ENCODE measurements at regions not wholly inside any gene's neighbourhood (a gene's known extent, or its start where the extent isn't known, plus 50 kb on each side); places are given as distances from the start of the nearest gene placed in this dataset.

GRCh38 chr6:44650947-44651346, 263.4 kb downstream of the CDC5L start:
- no peaks in the 10 kb centered on the region for H3K9me1 ChIP-seq (ENCODE audit: control insufficient read depth, extremely low read depth, insufficient read depth, low read length)
- DNase-seq (ENCODE audit: low read depth, low spot score) (no peak), FAIRE-seq (no peak)
- no peak overlapping the region for H2AFZ ChIP-seq (ENCODE audit: control insufficient read depth, low read length)
- H3K36me3 ChIP-seq (ENCODE audit: control insufficient read depth in 2 of 2, extremely low read depth in 1 of 2, insufficient read depth in 2 of 2, low read length in 2 of 2), result no peaks in the 10 kb centered on the region
- H3K4me2 ChIP-seq (ENCODE audit: control insufficient read depth, extremely low read depth, insufficient read depth, low read depth, low read length), result no peak overlapping the region
- no peak overlapping the region for H3K4me3 ChIP-seq (ENCODE audit: control insufficient read depth in 2 of 3, extremely low read depth in 1 of 3, insufficient read depth in 2 of 3, low read depth in 1 of 3, low read length in 3 of 3)
- peaks cover 11% of the 10 kb centered on the region for H3K4me1 ChIP-seq (ENCODE audit: control insufficient read depth, extremely low read depth, insufficient read depth, low read length)
- no peak overlapping the region for H3K27ac ChIP-seq (ENCODE audit: control insufficient read depth, insufficient read depth, low read length)
- dilution Hi-C loops (cut with MboI; ENCODE audit: extremely low pct_ligation_motif_present, low sequenced_read_pairs), result no loop called here
- no peak for TF ChIP-seq EZH2 (IDR thresholded peaks at IDR 0.05; ENCODE audit: low read length)
- TF ChIP-seq, protein P1, sequence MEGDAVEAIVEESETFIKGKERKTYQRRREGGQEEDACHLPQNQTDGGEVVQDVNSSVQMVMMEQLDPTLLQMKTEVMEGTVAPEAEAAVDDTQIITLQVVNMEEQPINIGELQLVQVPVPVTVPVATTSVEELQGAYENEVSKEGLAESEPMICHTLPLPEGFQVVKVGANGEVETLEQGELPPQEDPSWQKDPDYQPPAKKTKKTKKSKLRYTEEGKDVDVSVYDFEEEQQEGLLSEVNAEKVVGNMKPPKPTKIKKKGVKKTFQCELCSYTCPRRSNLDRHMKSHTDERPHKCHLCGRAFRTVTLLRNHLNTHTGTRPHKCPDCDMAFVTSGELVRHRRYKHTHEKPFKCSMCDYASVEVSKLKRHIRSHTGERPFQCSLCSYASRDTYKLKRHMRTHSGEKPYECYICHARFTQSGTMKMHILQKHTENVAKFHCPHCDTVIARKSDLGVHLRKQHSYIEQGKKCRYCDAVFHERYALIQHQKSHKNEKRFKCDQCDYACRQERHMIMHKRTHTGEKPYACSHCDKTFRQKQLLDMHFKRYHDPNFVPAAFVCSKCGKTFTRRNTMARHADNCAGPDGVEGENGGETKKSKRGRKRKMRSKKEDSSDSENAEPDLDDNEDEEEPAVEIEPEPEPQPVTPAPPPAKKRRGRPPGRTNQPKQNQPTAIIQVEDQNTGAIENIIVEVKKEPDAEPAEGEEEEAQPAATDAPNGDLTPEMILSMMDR (optimal IDR thresholded peaks at IDR 0.05 in 1 of 3, IDR thresholded peaks at IDR 0.05 in 1 of 3, conservative IDR thresholded peaks at IDR 0.05 in 1 of 3; ENCODE audit: extremely low read depth in 1 of 3, insufficient read depth in 2 of 3, low read length in 3 of 3), result no peak
- H4K20me1 ChIP-seq (ENCODE audit: control insufficient read depth, extremely low read depth, insufficient read depth, low read length), result no peaks in the 10 kb centered on the region
- H3K27me3 ChIP-seq (ENCODE audit: control insufficient read depth, extremely low read depth, insufficient read depth, low read length), result no peaks in the 10 kb centered on the region
- no peaks in the 10 kb centered on the region for H3K79me2 ChIP-seq (ENCODE audit: control insufficient read depth, insufficient read depth, low read length)
- no peaks in the 10 kb centered on the region for H3K9me3 ChIP-seq (ENCODE audit: control insufficient read depth, low read depth, low read length)
- no peak overlapping the region for H3K9ac ChIP-seq (ENCODE audit: control insufficient read depth, extremely low read depth, insufficient read depth, low read length)

DNA sequence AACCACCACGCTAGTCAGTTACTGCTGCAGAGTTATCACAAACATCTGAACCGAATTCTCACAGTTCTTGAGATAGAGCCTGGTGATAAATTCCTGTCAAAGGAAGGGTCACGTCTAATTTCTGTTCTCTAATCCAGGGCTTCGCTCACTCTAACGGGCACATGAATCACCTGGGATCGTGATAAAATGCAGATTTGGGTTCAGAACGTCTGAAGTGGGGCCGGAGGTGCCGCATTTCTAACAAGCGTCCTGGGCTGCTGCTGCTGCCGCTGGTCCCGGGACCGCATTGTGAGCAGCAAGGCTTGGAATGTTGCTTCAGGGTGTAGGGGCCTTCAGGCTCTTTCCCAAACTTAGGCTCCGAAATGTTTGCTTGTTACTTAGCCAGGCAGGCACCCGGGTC, 264.1 kb downstream of the CDC5L start:
- TF ChIP-seq EZH2 (IDR thresholded peaks at IDR 0.05; ENCODE audit: low read length), result no peak
- TF ChIP-seq, protein P1 (optimal IDR thresholded peaks at IDR 0.05 in 1 of 3, IDR thresholded peaks at IDR 0.05 in 1 of 3, conservative IDR thresholded peaks at IDR 0.05 in 1 of 3; ENCODE audit: extremely low read depth in 1 of 3, insufficient read depth in 2 of 3, low read length in 3 of 3), result no peak
- Histone ChIP-seq H4K20me1 (ENCODE audit: control insufficient read depth, extremely low read depth, insufficient read depth, low read length) (no peaks in the 10 kb centered on the region), H3K9ac (ENCODE audit: control insufficient read depth, extremely low read depth, insufficient read depth, low read length) (no peak overlapping the region), H3K9me1 (ENCODE audit: control insufficient read depth, extremely low read depth, insufficient read depth, low read length) (no peaks in the 10 kb centered on the region), H3K79me2 (ENCODE audit: control insufficient read depth, insufficient read depth, low read length) (no peaks in the 10 kb centered on the region), H3K27me3 (ENCODE audit: control insufficient read depth, extremely low read depth, insufficient read depth, low read length) (no peaks in the 10 kb centered on the region), H3K27ac (ENCODE audit: control insufficient read depth, insufficient read depth, low read length) (no peak overlapping the region), H2AFZ (ENCODE audit: control insufficient read depth, low read length) (no peak overlapping the region), H3K4me3 (ENCODE audit: control insufficient read depth in 2 of 3, extremely low read depth in 1 of 3, insufficient read depth in 2 of 3, low read depth in 1 of 3, low read length in 3 of 3) (no peak overlapping the region), H3K4me1 (ENCODE audit: control insufficient read depth, extremely low read depth, insufficient read depth, low read length) (peaks cover 11% of the 10 kb centered on the region), H3K36me3 (ENCODE audit: control insufficient read depth in 2 of 2, extremely low read depth in 1 of 2, insufficient read depth in 2 of 2, low read length in 2 of 2) (no peaks in the 10 kb centered on the region), H3K9me3 (ENCODE audit: control insufficient read depth, low read depth, low read length) (no peaks in the 10 kb centered on the region), H3K4me2 (ENCODE audit: control insufficient read depth, extremely low read depth, insufficient read depth, low read depth, low read length) (no peak overlapping the region)
- dilution Hi-C loops (cut with MboI; ENCODE audit: extremely low pct_ligation_motif_present, low sequenced_read_pairs), result no loop called here
- DNase-seq (ENCODE audit: low read depth, low spot score) (no peak), FAIRE-seq (no peak)
